Fibroblast of the aortic adventitia (primary cell): ENCODE measurements at regions not wholly inside any gene's neighbourhood (a gene's known extent, or its start where the extent isn't known, plus 50 kb on each side); places are given as distances from the start of the nearest gene placed in this dataset.
"Not testable (repeated sequence)": the region's sequence is repeated elsewhere in the genome, so short reads cannot be mapped to it uniquely, and the experiment has no call there.

Experiments used
- DNase-seq: peaks from one replicate; pipeline ENCODE4 v3.0.0-alpha.2; 2010; ENCODE audit warnings: low read depth
- H3K4me3 ChIP-seq: 2 replicates; pipeline ENCODE4 v1.5.1; 2011; ENCODE audit warnings: low read depth, mild to moderate bottlenecking, control low read depth, low read length, moderate library complexity
- TF ChIP-seq, protein P1 (sequence below): IDR thresholded peaks from 2 replicates; pipeline ENCODE4 v1.5.1; 2011; ENCODE audit warnings: mild to moderate bottlenecking, low read length, control low read depth, inconsistent platforms; ENCODE audit not compliant: insufficient read depth

DNA sequence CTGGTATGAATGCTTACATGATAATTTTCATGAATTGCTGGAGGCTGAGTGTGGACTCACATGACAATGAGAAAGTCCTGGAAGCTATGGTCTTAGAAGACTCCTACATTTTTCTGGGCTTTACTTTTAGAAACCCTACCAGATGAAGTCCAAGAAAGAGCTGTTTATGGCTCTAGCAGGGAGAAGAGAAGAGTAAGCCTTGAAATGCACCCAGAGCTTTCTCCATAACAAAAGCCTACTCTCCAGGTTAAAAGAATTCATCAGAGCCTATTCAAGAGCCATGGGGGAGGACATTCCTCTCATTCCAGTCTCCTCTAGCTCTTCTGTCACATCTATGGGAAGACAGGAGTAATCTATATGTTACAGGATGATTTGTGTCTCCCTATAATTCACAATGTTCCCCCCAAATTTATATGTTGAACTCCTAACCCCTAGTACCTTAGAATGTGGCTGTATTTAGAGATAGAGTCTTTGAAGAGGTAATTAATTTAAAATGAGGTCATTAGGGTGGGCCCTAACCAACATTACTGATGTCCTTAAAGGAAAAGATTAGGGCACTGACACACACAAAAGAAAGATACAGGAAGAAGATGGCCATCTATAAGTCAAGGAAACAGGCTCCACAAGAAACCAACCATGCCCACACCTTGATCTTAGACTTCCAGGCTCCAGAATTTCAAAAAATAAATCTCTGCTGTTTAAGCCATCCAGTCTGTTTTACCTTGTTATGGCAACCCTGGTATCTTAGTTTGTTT is 193.8 kb upstream of the PTER start:
- TF ChIP-seq, protein P1, sequence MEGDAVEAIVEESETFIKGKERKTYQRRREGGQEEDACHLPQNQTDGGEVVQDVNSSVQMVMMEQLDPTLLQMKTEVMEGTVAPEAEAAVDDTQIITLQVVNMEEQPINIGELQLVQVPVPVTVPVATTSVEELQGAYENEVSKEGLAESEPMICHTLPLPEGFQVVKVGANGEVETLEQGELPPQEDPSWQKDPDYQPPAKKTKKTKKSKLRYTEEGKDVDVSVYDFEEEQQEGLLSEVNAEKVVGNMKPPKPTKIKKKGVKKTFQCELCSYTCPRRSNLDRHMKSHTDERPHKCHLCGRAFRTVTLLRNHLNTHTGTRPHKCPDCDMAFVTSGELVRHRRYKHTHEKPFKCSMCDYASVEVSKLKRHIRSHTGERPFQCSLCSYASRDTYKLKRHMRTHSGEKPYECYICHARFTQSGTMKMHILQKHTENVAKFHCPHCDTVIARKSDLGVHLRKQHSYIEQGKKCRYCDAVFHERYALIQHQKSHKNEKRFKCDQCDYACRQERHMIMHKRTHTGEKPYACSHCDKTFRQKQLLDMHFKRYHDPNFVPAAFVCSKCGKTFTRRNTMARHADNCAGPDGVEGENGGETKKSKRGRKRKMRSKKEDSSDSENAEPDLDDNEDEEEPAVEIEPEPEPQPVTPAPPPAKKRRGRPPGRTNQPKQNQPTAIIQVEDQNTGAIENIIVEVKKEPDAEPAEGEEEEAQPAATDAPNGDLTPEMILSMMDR = no peak
- H3K4me3 ChIP-seq = no peak overlapping the region
- no peak for DNase-seq

DNA sequence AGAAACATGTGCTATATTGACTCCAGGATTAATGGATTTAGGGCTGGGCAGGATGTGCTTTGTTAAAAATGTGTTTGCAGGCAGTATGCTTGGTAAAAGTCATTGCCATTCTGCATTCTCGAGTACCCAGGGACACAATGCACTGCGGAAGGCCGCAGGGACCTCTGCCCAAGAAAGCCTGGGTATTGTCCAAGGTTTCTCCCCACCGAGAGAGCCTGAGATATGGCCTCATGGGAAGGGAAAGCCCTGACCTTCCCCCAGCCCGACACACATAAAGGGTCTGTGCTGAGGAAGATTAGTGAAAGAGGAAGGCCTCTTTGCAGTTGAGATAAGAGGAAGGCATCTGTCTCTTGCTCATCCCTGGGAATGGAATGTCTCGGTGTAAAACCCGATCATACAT is 186.7 kb upstream of the PTER start:
- not testable (repeated sequence) for H3K4me3 ChIP-seq, DNase-seq

DNA sequence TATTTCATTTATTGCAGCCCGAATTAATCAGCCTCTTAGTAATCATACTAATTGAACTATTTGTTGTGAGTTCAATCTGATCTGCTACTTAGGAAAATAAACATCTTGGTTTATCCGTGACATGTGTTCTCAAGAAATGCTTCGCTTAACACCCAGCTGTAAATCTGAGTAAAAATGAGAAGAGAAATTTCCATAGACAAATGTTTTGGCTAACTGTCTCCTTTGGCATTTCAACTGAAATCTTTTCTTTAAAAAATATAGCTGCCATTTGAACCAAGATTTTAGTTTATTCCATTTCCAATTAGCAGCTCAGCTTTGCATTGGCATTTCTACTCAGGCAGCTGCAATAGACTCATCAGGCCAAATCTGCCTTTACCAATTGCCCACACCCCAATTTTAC is 180.5 kb upstream of the PTER start:
- TF ChIP-seq, protein P1 = no peak

DNA sequence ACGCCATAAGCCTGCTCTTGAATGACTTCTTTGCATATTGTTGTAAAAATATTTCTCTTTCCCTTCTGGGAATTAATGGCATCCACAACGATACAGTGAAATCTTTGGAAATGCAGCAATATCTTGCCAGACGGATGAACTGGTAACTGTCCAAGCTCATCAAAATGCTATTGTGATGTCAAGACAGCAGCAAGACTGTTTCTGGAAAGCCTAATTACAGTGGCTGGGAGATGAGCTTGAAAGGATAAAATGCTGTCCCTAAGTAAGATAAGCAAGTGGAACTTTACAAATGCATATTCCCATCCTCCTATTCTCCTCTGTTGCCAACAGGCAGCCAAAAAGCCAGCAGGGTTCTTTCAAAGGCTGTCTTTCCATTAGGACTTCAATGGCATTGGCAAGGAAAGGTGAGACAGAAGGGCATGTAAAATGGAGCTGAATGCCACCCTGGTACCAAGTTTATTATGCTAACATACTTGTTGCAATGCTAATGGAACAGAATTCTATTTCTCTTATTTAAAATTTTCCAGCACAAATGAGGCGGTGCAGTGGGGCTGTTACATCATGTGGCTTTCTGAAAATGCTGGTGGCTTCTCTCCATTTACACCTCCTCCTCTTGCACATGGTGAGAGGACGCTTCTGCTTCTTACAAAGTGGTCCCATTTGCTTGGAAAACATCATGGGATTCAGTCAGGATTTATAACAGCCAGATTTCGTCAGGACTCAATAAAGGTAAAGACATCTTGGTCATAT is 178.3 kb upstream of the PTER start:
- no peak overlapping the region for H3K4me3 ChIP-seq
- TF ChIP-seq, protein P1 = no peak
- DNase-seq = no peak

More for the DNA sequence above, 180.5 kb upstream of the PTER start:
- no peak for DNase-seq
- H3K4me3 ChIP-seq = no peak overlapping the region

DNA sequence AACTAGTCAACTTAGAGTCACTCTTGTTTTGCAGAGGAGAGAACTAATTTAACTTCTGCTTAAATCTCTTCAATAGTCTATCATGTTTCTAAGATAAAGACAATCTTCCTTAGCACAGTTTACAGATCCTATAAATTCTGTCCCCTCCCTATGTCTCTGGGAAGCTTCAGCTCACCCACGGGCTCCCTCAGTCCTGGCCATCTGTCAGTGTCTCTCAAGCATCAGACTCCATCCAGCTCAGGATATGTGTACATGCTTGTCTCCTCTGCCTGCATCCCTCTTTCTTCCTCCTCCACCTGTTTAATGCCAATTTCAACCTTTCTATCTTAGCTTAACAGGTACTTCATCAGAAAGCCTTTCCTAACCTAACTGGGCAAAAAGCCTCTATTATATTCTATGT is 177.1 kb upstream of the PTER start:
- TF ChIP-seq, protein P1 = no peak
- no peak overlapping the region for H3K4me3 ChIP-seq
- no peak for DNase-seq

DNA sequence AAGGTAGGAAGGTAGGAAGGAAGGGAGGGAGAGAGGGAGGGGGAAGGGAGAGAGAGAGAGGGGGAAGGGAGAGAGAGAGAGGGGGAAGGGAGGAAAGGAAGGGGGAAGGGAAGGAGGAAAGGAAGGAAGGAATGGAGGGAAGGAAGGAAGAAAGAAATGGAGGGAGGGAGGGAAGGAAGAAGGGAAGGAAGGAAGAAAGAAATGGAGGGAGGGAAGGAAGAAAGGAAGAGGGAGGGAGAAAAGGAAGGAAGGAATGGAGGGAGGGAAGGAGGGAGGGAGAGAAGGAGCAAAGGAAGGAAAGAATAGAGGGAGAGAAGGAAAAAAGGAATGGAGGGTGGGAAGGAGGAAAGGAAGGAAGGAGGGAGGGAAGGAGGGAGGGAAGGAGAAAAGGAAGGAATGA is 176.4 kb upstream of the PTER start:
- H3K4me3 ChIP-seq = no peak overlapping the region
- TF ChIP-seq, protein P1 = no peak
- no peak for DNase-seq

DNA sequence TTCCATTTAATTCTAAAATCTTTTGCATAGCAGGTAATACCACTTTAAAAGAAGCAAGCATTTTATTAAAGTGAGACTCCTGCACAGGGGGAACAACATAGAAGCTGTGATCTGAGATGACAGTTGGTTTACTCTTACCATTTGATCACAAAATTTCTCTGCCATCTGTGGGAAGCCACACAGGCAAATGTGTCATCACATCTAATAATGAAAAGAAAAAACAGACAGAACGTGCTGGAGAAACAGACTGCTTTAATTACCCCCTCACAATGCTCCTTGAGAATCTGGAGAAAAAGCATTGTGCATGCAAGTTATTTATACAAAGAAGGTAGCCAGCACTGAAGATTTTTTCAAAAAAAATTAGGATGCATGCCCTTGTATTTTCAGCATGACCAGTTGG is 165.2 kb upstream of the PTER start:
- TF ChIP-seq, protein P1 = no peak
- DNase-seq = no peak
- H3K4me3 ChIP-seq = no peak overlapping the region
